HL-60 (cell line): ENCODE measurements at regions not wholly inside any gene's neighbourhood (a gene's known extent, or its start where the extent isn't known, plus 50 kb on each side); places are given as distances from the start of the nearest gene placed in this dataset.

ENCODE experiments used
- POLR2AphosphoS5 ChIP-seq: IDR thresholded peaks from 2 replicates; pipeline ENCODE4 v1.6.1; 2012; ENCODE audit warnings: low read depth
- SPI1 ChIP-seq: IDR thresholded peaks from 2 replicates; pipeline ENCODE4 v1.6.1; 2012; ENCODE audit warnings: low read depth, mild to moderate bottlenecking, borderline replicate concordance
- TF ChIP-seq, protein P1 (sequence below): IDR thresholded peaks from one replicate; pipeline ENCODE4 v1.5.1; 2011; ENCODE audit warnings: low read length, control low read depth, inconsistent platforms; ENCODE audit not compliant: insufficient read depth

DNA sequence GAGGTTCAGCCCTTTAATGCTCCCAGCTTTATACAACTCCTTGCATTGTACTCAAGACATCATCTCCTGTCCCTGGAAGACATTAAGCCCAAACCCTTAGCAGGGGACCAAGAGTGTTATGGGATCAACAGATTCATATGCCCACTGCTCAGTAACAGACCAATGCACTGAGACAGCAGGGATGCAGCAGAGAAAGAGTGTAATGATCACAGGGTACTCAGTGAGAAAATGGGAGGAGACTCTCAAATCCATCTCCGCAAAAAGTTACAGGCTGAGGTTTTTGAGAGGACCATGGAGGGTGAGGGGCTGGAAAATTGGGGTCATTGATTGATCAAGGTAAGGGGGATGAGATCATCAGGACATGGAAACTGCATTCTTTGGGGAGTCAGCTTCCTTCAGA lies 96.2 kb downstream of the MATN1 start:
- TF ChIP-seq POLR2AphosphoS5 (no peak), SPI1 (no peak)
- TF ChIP-seq, protein P1, sequence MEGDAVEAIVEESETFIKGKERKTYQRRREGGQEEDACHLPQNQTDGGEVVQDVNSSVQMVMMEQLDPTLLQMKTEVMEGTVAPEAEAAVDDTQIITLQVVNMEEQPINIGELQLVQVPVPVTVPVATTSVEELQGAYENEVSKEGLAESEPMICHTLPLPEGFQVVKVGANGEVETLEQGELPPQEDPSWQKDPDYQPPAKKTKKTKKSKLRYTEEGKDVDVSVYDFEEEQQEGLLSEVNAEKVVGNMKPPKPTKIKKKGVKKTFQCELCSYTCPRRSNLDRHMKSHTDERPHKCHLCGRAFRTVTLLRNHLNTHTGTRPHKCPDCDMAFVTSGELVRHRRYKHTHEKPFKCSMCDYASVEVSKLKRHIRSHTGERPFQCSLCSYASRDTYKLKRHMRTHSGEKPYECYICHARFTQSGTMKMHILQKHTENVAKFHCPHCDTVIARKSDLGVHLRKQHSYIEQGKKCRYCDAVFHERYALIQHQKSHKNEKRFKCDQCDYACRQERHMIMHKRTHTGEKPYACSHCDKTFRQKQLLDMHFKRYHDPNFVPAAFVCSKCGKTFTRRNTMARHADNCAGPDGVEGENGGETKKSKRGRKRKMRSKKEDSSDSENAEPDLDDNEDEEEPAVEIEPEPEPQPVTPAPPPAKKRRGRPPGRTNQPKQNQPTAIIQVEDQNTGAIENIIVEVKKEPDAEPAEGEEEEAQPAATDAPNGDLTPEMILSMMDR = no peak
